ENCODE measurements at regions not wholly inside any gene's neighbourhood (a gene's known extent, or its start where the extent isn't known, plus 50 kb on each side); places are given as distances from the start of the nearest gene placed in this dataset.

- no peak overlapping the region for H3K4me3 ChIP-seq (ENCODE audit: low read depth, poor library complexity, severe bottlenecking)
- no peak for DNase-seq (ENCODE audit: low spot score in 2 of 2)
- WGBS, 2 donors: 64 to 82% methylated on average over 2 of the region's 2 CpGs
- intact Hi-C loops (cut with DNase I; ENCODE audit: low total_unique reads): no loop called here
- no peak for TF ChIP-seq POLR2A (IDR thresholded peaks at IDR 0.05)
- no peak for TF ChIP-seq CTCF (IDR thresholded peaks at IDR 0.05)
Observed at GRCh38 chr1:177525176-177525575, 354.4 kb downstream of the BRINP2 start.

- WGBS, 2 donors: 39 to 48% methylated on average over 3 of the region's 3 CpGs
- DNase-seq (ENCODE audit: low spot score in 2 of 2): no peak
- TF ChIP-seq POLR2A (IDR thresholded peaks at IDR 0.05) (no peak), CTCF (IDR thresholded peaks at IDR 0.05) (no peak)
Observed at GRCh38 chr1:177517546-177517945, 346.8 kb downstream of the BRINP2 start.

GRCh38 chr1:177514207-177514606 lies 343.4 kb downstream of the BRINP2 start:
- no peak overlapping the region for H3K4me3 ChIP-seq (ENCODE audit: low read depth, poor library complexity, severe bottlenecking)
- DNase-seq (ENCODE audit: low spot score in 2 of 2): no peak
- intact Hi-C loops (cut with DNase I; ENCODE audit: low total_unique reads): no loop called here
- no peak for TF ChIP-seq POLR2A (IDR thresholded peaks at IDR 0.05)
- no peak for TF ChIP-seq CTCF (IDR thresholded peaks at IDR 0.05)

More at GRCh38 chr1:177517546-177517945, 346.8 kb downstream of the BRINP2 start:
- no peak overlapping the region for H3K4me3 ChIP-seq (ENCODE audit: low read depth, poor library complexity, severe bottlenecking)
- intact Hi-C loops (cut with DNase I; ENCODE audit: low total_unique reads): no loop called here

- TF ChIP-seq CTCF (IDR thresholded peaks at IDR 0.05) (no peak), POLR2A (IDR thresholded peaks at IDR 0.05) (no peak)
- 49 to 57% methylated on average over 5 of the region's 5 CpGs for WGBS, 2 donors
- intact Hi-C loops (cut with DNase I; ENCODE audit: low total_unique reads): no loop called here
- no peak overlapping the region for H3K4me3 ChIP-seq (ENCODE audit: low read depth, poor library complexity, severe bottlenecking)
- no peak for DNase-seq (ENCODE audit: low spot score in 2 of 2)
Observed at GRCh38 chr1:177511036-177511435, 340.3 kb downstream of the BRINP2 start.

- DNase-seq (ENCODE audit: low spot score in 2 of 2): no peak
- WGBS, 2 donors: 37 to 38% methylated on average over 1 of the region's 1 CpG
- intact Hi-C loops (cut with DNase I; ENCODE audit: low total_unique reads): no loop called here
- no peak overlapping the region for H3K4me3 ChIP-seq (ENCODE audit: low read depth, poor library complexity, severe bottlenecking)
- TF ChIP-seq CTCF (IDR thresholded peaks at IDR 0.05): no peak
- no peak for TF ChIP-seq POLR2A (IDR thresholded peaks at IDR 0.05)
Observed at GRCh38 chr1:177505905-177506590, 335.3 kb downstream of the BRINP2 start.

GRCh38 chr1:177495878-177496277 lies 325.1 kb downstream of the BRINP2 start:
- no peak for DNase-seq (ENCODE audit: low spot score in 2 of 2)
- intact Hi-C loops (cut with DNase I; ENCODE audit: low total_unique reads): no loop called here
- H3K4me3 ChIP-seq (ENCODE audit: low read depth, poor library complexity, severe bottlenecking): no peak overlapping the region
- no peak for TF ChIP-seq CTCF (IDR thresholded peaks at IDR 0.05)
- no peak for TF ChIP-seq POLR2A (IDR thresholded peaks at IDR 0.05)
- 75 to 85% methylated on average over 2 of the region's 2 CpGs for WGBS, 2 donors
